GM19324 (cell line): ENCODE measurements at regions not wholly inside any gene's neighbourhood (a gene's known extent, or its start where the extent isn't known, plus 50 kb on each side); places are given as distances from the start of the nearest gene placed in this dataset.

ENCODE experiments used
- ATAC-seq: cut with Tn5 transposase; IDR thresholded peaks from one replicate; pipeline ENCODE4 v1.9.1; 2021; ENCODE audit warnings: mild to moderate bottlenecking, moderate library complexity; ENCODE audit not compliant: unreplicated experiment, low FRiP score

GRCh38 chr16:7107436-7107835 lies 225.2 kb upstream of the RBFOX1 start:
- no peak for ATAC-seq

GRCh38 chr16:7103056-7103455 lies 229.6 kb upstream of the RBFOX1 start:
- no peak for ATAC-seq

- ATAC-seq = no peak
Measured at GRCh38 chr16:7101054-7101453, 231.6 kb upstream of the RBFOX1 start.

- ATAC-seq = no peak
Measured at GRCh38 chr16:7097518-7097917, 235.1 kb upstream of the RBFOX1 start.

GRCh38 chr16:7093511-7093910 lies 239.1 kb upstream of the RBFOX1 start:
- ATAC-seq = no peak

- no peak for ATAC-seq
Measured at GRCh38 chr16:7090628-7091115, 242.0 kb upstream of the RBFOX1 start.

GRCh38 chr16:7089751-7090150 lies 242.9 kb upstream of the RBFOX1 start:
- ATAC-seq = no peak

- ATAC-seq = no peak
Measured at GRCh38 chr16:7088711-7089110, 243.9 kb upstream of the RBFOX1 start.

GRCh38 chr16:7086822-7087616 lies 245.6 kb upstream of the RBFOX1 start:
- ATAC-seq = no peak

GRCh38 chr16:7085776-7086175 lies 246.9 kb upstream of the RBFOX1 start:
- ATAC-seq = no peak

- ATAC-seq = no peak
Measured at GRCh38 chr16:7083096-7083495, 249.5 kb upstream of the RBFOX1 start.

- no peak for ATAC-seq
Measured at GRCh38 chr16:7077636-7078035, 255.0 kb upstream of the RBFOX1 start.

- ATAC-seq = no peak
Measured at GRCh38 chr16:7074715-7075114, 257.9 kb upstream of the RBFOX1 start.

- no peak for ATAC-seq
Measured at GRCh38 chr16:7057458-7057857, 275.2 kb upstream of the RBFOX1 start.

GRCh38 chr16:7055443-7055842 lies 277.2 kb upstream of the RBFOX1 start:
- ATAC-seq = no peak

GRCh38 chr16:7051591-7052349 lies 280.9 kb upstream of the RBFOX1 start:
- ATAC-seq = no peak

- no peak for ATAC-seq
Measured at GRCh38 chr16:7044331-7044730, 288.3 kb upstream of the RBFOX1 start.

GRCh38 chr16:7038475-7038874 lies 294.2 kb upstream of the RBFOX1 start:
- ATAC-seq = no peak

- no peak for ATAC-seq
Measured at GRCh38 chr16:7037495-7037894, 295.1 kb upstream of the RBFOX1 start.

GRCh38 chr16:7031031-7031430 lies 301.6 kb upstream of the RBFOX1 start:
- ATAC-seq = no peak

GRCh38 chr16:7027401-7027800 lies 305.2 kb upstream of the RBFOX1 start:
- no peak for ATAC-seq

- no peak for ATAC-seq
Measured at GRCh38 chr16:7026639-7027038, 306.0 kb upstream of the RBFOX1 start.
